HFF-Myc (cell line): ENCODE measurements at regions not wholly inside any gene's neighbourhood (a gene's known extent, or its start where the extent isn't known, plus 50 kb on each side); places are given as distances from the start of the nearest gene placed in this dataset.

ENCODE experiments used
- DNase-seq: peaks from one replicate; pipeline ENCODE4 v3.0.0-alpha.2; 2011; ENCODE audit warnings: low read depth; ENCODE audit errors: extremely low read depth
- H3K4me3 ChIP-seq: replicated peaks from 2 replicates; pipeline ENCODE4 v1.5.1; 2011; ENCODE audit warnings: low read depth, mild to moderate bottlenecking, control low read depth, low read length
- CTCF ChIP-seq: IDR thresholded peaks from 2 replicates; pipeline ENCODE4 v1.5.1; 2012; ENCODE audit warnings: mild to moderate bottlenecking, low read depth, low read length, control low read depth; ENCODE audit errors: missing control alignments

- H3K4me3 ChIP-seq = no peak overlapping the region
- TF ChIP-seq CTCF = no peak
- DNase-seq = no peak
Observed at GRCh38 chr17:52762147-52762793, 603.8 kb upstream of the CA10 start.

GRCh38 chr17:52759864-52760263, 601.4 kb upstream of the CA10 start:
- no peak overlapping the region for H3K4me3 ChIP-seq
- no peak for TF ChIP-seq CTCF
- no peak for DNase-seq

- TF ChIP-seq CTCF = no peak
- no peak for DNase-seq
- H3K4me3 ChIP-seq = no peak overlapping the region
Observed at GRCh38 chr17:52758481-52758880, 600.0 kb upstream of the CA10 start.

- H3K4me3 ChIP-seq = no peak overlapping the region
- TF ChIP-seq CTCF = no peak
Observed at GRCh38 chr17:52756746-52757145, 598.2 kb upstream of the CA10 start.

GRCh38 chr17:52754838-52755237, 596.3 kb upstream of the CA10 start:
- H3K4me3 ChIP-seq = no peak overlapping the region
- no peak for DNase-seq
- no peak for TF ChIP-seq CTCF

More at GRCh38 chr17:52756746-52757145, 598.2 kb upstream of the CA10 start:
- no peak for DNase-seq

- no peak for DNase-seq
- no peak for TF ChIP-seq CTCF
- H3K4me3 ChIP-seq = no peak overlapping the region
Observed at GRCh38 chr17:52751051-52751450, 592.5 kb upstream of the CA10 start.

GRCh38 chr17:52744179-52744578, 585.7 kb upstream of the CA10 start:
- no peak for TF ChIP-seq CTCF
- DNase-seq = no peak
- H3K4me3 ChIP-seq = no peak overlapping the region
